GM19023 (cell line): ENCODE measurements at regions not wholly inside any gene's neighbourhood (a gene's known extent, or its start where the extent isn't known, plus 50 kb on each side); places are given as distances from the start of the nearest gene placed in this dataset.
"Not testable (repeated sequence)": the region's sequence is repeated elsewhere in the genome, so short reads cannot be mapped to it uniquely, and the experiment has no call there.

Experiments used
- ATAC-seq: cut with Tn5 transposase; IDR thresholded peaks from one replicate; pipeline ENCODE4 v1.9.1; 2021; ENCODE audit warnings: mild to moderate bottlenecking, moderate library complexity; ENCODE audit not compliant: unreplicated experiment

GRCh38 chr6:80594461-80594860 lies 488.0 kb downstream of the BCKDHB start:
- ATAC-seq = no peak

GRCh38 chr6:80592436-80592835 lies 486.0 kb downstream of the BCKDHB start:
- no peak for ATAC-seq

DNA sequence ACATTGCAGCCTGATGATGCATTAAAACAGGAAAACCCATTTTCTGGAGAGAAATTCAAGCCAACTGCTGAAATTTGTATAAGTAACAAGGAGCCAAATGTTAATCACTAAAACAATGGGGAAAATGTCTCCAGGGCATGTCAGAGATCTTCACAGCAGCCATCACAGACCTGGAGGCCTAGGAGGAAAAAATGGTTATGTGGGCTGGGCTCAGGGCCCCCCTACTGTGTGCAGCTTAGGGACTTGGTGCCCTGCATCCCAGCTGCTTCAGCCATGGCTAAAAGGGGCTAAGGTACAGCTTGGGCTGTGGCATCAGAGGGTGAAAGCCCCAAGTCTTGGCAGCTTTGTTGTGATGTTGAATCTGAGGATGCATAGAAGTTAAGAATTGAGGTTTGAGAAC lies 479.8 kb downstream of the BCKDHB start:
- no peak for ATAC-seq

DNA sequence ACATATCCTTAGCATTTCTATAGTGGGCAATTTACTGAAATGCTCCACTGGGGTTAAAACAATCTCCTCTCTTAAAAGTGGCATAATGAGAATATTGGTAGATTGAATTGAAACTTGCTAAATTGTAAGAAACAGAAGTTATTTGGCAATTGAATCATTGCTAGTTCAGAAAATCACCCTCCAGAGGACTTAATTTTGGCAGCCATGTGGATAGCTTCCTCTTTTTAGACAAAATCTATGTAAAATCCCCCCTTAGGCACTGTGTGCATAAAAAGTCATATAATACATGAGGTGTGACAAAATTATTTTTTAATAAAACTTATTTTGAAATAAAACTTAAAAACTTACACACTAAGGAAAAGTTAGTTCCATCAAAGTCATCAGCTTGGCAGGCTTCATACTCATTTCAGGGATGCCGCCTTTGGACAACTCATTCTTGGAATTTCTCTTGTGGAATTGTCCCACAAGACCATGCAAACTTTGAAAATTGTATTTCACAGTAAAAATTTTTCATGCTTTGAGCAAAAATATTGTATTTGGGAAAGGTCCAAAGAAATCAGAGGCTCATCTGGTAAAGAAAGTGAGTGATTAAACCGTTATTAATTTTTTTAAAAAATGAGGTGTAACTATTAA lies 473.0 kb downstream of the BCKDHB start:
- no peak for ATAC-seq

DNA sequence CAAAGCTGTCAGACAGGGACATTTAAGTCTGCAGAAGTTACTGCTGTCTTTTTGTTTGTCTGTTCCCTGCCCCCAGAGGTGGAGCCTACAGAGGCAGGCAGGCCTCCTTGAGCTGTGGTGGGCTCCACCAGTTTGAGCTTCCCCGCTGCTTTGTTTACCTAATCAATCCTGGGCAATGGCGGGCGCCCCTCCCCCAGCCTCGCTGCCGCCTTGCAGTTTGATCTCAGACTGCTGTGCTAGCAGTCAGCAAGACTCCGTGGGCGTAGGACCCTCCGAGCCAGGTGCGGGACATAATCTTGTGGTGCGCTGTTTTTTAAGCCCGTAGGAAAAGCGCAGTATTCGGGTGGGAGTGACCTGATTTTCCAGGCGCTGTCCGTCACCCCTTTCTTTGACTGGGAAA lies 466.8 kb downstream of the BCKDHB start:
- not testable (repeated sequence) for ATAC-seq

DNA sequence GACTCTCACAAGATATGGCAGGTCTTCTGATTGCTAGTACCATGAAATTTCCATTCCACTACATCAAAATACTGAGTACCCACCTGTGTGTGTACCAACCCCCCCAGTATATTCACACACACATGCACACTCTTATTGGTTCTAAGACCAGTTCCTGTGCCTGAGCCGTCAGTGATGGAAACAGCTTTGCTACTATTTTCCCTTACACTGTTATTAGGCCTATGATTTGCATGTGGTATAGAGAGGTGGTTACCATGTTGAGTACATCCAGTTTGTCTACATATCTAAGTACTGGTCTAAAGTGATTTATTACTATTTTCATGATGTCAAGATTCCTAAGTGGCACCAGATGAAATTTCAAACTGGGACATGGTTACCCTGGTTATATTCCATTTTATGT lies 459.9 kb downstream of the BCKDHB start:
- ATAC-seq = peak; percentile 79

GRCh38 chr6:80553071-80553740 lies 446.7 kb downstream of the BCKDHB start:
- ATAC-seq = no peak

GRCh38 chr6:80550748-80551147 lies 444.3 kb downstream of the BCKDHB start:
- no peak for ATAC-seq

GRCh38 chr6:80550281-80550680 lies 443.8 kb downstream of the BCKDHB start:
- no peak for ATAC-seq

GRCh38 chr6:80548532-80548931 lies 442.1 kb downstream of the BCKDHB start:
- no peak for ATAC-seq

- no peak for ATAC-seq
Observed at GRCh38 chr6:80547827-80548226, 441.4 kb downstream of the BCKDHB start.

GRCh38 chr6:80544976-80545722 lies 438.7 kb downstream of the BCKDHB start:
- ATAC-seq = no peak

DNA sequence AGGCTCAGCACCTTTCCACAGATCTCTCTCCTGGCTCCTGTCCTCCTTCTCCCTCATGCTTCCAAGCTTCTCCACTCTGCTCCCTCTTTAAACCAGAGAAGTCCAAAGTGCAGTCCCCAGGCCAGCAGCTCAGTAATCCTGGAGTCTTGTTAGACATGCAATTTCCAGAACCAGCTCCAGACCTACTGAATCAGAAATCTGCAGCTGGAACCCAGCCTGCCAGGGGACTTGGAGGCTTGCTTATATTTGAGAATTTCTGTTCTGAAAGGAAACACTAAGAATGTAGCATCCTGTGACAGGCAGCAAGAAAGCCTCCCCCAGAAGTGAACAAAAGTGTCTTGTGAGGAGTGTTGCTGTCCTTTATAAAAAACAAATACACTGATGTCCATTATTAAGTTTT lies 438.1 kb downstream of the BCKDHB start:
- ATAC-seq = no peak

GRCh38 chr6:80543598-80544222 lies 437.2 kb downstream of the BCKDHB start:
- peak; percentile 49 for ATAC-seq

DNA sequence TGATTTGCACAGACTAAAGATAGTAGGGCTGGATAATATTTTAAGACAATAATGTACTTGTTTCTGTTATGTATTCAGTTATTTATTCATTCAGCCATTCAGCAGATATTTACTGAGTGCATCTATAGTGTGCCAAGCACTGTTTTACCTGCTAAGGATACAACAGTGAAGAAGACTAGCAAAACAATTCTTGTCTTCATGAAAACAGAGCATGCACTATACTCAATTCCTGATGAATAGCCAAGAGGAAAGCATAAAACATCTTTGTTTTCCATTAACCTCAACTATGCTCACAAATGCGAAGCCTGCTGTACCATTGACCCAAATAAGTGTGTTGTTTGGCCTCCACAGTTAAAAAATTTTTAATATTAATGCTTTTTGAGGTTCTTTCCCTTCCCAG lies 436.7 kb downstream of the BCKDHB start:
- ATAC-seq = no peak

DNA sequence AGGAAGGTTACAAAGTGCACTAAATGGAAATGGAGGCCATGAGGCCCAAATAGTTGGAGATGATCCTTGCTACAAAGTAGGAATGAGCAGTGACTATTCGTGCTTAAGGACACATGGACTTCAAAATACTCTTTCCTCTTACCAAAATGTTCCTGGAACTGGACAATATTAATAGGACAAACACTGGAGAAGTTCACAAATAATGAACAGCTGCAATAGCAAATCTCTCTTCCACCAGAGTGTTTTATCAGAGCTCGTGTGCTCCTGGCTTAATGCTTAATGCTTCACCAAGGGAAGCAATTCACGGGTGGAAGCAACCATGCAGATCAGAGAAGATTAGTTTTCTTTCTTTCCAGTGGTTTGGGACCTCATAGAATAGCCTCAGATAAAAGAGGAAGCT lies 435.4 kb downstream of the BCKDHB start:
- no peak for ATAC-seq

GRCh38 chr6:80541181-80541580 lies 434.7 kb downstream of the BCKDHB start:
- no peak for ATAC-seq

DNA sequence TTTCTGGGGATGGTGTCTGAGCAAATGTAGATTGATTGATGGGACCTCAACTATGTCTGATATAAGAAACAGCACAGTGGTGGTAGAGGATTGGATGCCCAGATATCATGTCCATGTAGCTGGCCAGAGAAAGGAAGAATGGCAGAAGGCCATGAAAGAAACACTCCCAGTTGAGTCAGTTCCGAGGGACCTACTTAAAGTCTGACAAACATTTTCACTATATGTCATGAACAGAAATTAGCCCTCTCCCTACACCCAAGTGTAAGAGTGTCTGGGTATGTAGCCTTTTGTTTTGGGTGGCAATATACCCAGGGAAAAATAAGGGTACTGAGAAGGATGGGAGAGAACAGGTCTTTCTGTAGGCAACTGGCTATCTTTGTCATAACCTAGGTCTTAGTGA lies 434.2 kb downstream of the BCKDHB start:
- ATAC-seq = no peak

- ATAC-seq = no peak
Observed at GRCh38 chr6:80537118-80537972, 430.9 kb downstream of the BCKDHB start.

- no peak for ATAC-seq
Observed at GRCh38 chr6:80535914-80536565, 429.6 kb downstream of the BCKDHB start.
